ENCODE measurements at regions not wholly inside any gene's neighbourhood (a gene's known extent, or its start where the extent isn't known, plus 50 kb on each side); places are given as distances from the start of the nearest gene placed in this dataset.

DNA sequence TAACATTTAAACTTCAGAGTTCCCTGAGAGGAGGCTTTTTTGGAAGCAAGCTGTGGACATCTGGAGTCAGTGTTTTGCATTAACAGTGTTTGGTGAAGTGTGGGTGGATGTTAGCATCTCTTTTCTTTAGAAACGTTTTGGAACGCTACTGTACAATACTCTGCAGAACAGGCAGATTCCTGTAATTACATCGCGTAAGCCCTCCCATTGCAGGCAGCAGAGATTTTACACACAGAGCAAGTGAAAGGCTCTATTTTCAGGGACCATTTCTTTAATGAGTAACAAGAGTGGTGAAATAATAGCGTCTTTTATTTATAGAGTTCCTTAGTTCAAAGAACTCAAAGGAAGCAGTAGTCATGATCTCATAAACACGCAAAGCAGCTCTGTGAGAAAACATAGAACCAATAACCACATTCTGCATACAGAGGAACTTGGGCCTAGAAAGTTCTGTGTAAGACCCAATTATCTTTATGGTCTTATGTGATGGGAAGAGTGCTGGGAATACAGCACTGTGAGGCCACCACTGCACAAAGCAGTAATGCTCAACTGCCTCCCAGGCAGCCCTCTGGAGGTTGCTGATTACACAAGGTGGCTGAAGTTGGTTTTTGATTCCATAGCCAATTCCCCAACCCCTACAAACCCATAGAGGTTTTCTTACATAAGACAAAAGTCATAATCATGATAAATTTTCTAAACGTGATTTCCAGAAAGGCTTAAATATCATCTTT is 298.7 kb upstream of the EPHA5 start:
- Mint-ChIP-seq H3K9me3 (peaks cover 3 to 20% (median 15%) of the 10 kb centered on the region in 6 donors), H3K36me3 (no peaks in the 10 kb centered on the region), H3K27ac (no peak overlapping the region), H3K4me3 (no peak overlapping the region), H3K4me1 (no peaks in the 10 kb centered on the region), H3K27me3 (ENCODE audit: low read depth in 3 of 3) (no peaks in the 10 kb centered on the region)
- DNase-seq: no peak

DNA sequence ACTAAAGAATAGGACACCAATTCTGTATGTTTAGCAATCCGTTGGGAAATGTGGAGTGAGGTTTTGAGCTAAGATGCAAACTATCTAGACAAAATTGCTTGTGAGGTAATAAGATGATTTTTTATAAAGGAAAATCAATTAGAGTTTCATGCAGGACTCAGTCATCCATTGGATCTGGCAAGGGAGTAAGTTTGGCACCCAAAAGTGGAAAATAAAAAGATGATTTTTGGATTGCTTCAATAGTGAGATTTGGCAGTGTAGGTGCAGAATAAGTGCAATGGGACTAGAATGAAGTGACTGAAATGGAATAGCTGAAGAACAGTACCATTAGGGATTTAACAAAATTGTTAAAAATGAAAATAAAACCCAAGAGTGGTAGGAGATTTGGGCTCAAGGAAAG is 290.5 kb upstream of the EPHA5 start:
- H3K4me1 Mint-ChIP-seq: no peaks in the 10 kb centered on the region
- H3K27ac Mint-ChIP-seq: no peak overlapping the region
- no peaks in the 10 kb centered on the region for H3K27me3 Mint-ChIP-seq (ENCODE audit: low read depth in 3 of 3)

DNA sequence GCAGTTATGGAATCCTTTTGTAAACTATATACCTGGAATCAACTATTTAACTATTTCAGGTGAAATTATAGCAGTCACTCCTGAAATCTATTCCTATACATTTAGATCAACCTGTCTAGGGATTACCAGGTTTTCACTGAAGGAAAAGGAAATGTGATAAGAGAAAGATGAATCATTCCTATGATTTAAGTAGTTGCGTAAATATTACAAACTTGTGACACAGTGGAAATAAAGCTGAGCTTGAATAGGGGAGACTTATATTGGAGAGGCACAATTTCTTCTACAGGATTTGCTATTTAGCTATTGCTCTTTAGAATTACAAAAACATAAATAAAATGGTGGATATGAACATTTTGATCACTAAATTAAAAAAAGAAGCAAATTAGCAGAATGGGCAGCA is 284.1 kb upstream of the EPHA5 start:
- Mint-ChIP-seq H3K4me1 (no peaks in the 10 kb centered on the region), H3K36me3 (no peaks in the 10 kb centered on the region), H3K27me3 (ENCODE audit: low read depth in 3 of 3) (peaks cover 0 to 1% (median 0%) of the 10 kb centered on the region in 3 donors), H3K9me3 (peaks cover 1 to 39% (median 19%) of the 10 kb centered on the region in 6 donors), H3K27ac (no peak overlapping the region), H3K4me3 (no peak overlapping the region)
- DNase-seq: no peak

More for the DNA sequence above, 290.5 kb upstream of the EPHA5 start:
- no peak for DNase-seq
- peaks cover 7 to 49% (median 22%) of the 10 kb centered on the region in 6 donors for H3K9me3 Mint-ChIP-seq
- H3K36me3 Mint-ChIP-seq: no peaks in the 10 kb centered on the region
- no peak overlapping the region for H3K4me3 Mint-ChIP-seq

DNA sequence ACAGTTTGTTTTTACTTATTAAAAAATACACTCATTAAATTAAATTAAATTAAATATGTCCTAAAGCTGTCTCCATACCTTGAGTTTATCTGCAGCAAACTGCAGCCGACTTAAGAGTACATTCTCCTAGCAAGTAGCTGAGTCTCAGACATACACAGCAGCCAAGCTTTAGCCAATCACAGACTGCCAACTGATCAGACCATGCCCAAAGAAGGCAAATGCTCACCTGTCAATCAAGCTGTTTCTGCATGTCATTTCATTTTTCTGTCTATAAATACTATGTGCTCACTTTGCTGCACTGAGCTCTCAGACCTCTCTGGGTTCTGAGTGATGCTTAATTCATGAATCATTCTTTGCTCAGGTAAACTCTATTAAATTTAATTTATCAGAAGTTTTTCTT is 280.9 kb upstream of the EPHA5 start:
- no peak for DNase-seq
- no peak overlapping the region for H3K4me3 Mint-ChIP-seq
- no peak overlapping the region for H3K27ac Mint-ChIP-seq
- H3K27me3 Mint-ChIP-seq (ENCODE audit: low read depth in 3 of 3): peaks cover 0 to 3% (median 1%) of the 10 kb centered on the region in 3 donors
- H3K36me3 Mint-ChIP-seq: no peaks in the 10 kb centered on the region
- peaks cover 0 to 41% (median 9%) of the 10 kb centered on the region in 6 donors for H3K9me3 Mint-ChIP-seq
- H3K4me1 Mint-ChIP-seq: no peaks in the 10 kb centered on the region

DNA sequence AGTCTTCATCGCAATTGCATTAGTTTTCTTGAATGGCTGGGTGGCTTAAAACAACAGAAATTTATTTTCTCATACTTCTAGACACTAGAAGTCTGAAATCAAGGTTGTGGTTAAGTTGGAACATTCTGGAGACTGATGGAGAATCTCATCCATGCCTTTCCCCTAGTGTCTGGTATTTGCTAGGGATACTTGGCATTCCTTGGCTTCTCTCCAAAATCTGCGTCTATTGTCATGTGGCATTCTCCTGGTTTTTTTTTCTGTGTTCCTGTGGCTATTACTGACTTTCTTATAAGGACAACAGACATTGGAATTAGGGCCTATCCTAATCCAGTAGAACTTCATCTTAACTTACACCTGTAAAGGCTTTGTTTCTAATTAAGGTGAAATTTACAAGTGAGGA is 272.8 kb upstream of the EPHA5 start:
- Mint-ChIP-seq H3K9me3 (peaks cover 0 to 30% (median 6%) of the 10 kb centered on the region in 6 donors), H3K4me3 (no peak overlapping the region), H3K36me3 (no peaks in the 10 kb centered on the region), H3K27ac (no peak overlapping the region), H3K4me1 (no peaks in the 10 kb centered on the region), H3K27me3 (ENCODE audit: low read depth in 3 of 3) (peaks cover 0 to 3% (median 0%) of the 10 kb centered on the region in 3 donors)
- DNase-seq: no peak

DNA sequence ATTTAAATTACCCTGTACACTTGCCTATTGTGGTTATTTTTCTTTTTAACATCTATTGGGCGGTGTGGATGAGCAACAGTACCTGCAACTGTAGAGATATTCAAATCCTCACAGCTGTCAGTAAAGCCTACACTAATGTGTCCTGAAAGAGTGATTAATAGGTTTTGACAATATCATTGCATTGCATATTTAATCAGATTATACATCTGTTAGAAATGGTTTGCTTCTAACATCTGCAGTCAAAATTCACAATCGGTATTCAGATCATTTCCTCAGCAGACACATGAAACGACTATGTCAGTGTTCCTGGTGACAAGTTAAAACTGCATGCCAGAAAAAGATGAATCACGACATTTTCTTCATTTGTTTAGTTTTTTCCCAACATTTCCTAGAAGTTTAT is 254.6 kb upstream of the EPHA5 start:
- H3K27ac Mint-ChIP-seq: no peak overlapping the region
- H3K36me3 Mint-ChIP-seq: no peaks in the 10 kb centered on the region
- H3K4me1 Mint-ChIP-seq: no peaks in the 10 kb centered on the region
- no peak for DNase-seq
- H3K4me3 Mint-ChIP-seq: no peak overlapping the region
- peaks cover 10 to 32% (median 26%) of the 10 kb centered on the region in 6 donors for H3K9me3 Mint-ChIP-seq
- H3K27me3 Mint-ChIP-seq (ENCODE audit: low read depth in 3 of 3): no peaks in the 10 kb centered on the region

DNA sequence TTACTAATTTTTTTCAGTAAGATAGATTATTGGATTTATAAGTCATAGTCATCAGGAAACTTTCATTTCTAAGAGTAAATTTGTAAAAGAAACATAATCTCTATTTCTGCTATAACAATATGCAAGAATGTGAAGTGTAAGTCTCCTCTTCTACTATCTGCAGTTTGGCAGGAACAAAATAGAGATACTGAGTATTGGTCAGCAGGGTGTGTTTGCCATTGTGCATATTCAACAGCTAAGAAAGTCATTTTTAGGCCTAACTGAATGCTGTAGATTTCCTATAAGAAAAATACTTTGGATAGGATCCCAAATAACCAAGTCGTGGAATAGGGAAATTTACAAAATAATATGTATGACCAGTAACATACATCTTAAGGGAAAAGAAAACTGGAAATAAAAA is 253.3 kb upstream of the EPHA5 start:
- Mint-ChIP-seq H3K9me3 (peaks cover 9 to 32% (median 26%) of the 10 kb centered on the region in 6 donors), H3K27ac (no peak overlapping the region), H3K4me1 (no peaks in the 10 kb centered on the region), H3K36me3 (no peaks in the 10 kb centered on the region), H3K27me3 (ENCODE audit: low read depth in 3 of 3) (no peaks in the 10 kb centered on the region), H3K4me3 (no peak overlapping the region)
- no peak for DNase-seq

DNA sequence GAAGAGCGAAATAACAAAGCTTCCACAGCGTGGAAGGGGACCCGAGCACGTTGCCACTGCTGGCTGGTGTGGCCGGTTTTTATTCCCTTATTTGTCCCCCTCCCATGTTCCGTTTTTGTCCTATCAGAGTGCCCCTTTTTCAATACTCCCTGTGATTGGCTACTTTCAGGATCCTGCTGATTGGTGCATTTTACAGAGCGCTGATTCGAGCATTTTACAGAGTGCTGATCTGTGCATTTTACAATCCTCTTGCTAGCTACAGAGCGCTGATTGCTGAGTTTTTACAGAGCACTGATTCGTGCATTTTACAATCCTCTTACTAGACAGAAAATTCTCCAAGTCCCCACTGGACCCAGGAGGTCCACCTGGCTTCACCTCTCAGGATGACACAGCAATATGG is 250.9 kb upstream of the EPHA5 start:
- Mint-ChIP-seq H3K4me1 (no peaks in the 10 kb centered on the region), H3K36me3 (no peaks in the 10 kb centered on the region), H3K27ac (no peak overlapping the region), H3K27me3 (ENCODE audit: low read depth in 3 of 3) (no peaks in the 10 kb centered on the region), H3K9me3 (peaks cover 12 to 37% (median 25%) of the 10 kb centered on the region in 6 donors), H3K4me3 (no peak overlapping the region)
- no peak for DNase-seq

DNA sequence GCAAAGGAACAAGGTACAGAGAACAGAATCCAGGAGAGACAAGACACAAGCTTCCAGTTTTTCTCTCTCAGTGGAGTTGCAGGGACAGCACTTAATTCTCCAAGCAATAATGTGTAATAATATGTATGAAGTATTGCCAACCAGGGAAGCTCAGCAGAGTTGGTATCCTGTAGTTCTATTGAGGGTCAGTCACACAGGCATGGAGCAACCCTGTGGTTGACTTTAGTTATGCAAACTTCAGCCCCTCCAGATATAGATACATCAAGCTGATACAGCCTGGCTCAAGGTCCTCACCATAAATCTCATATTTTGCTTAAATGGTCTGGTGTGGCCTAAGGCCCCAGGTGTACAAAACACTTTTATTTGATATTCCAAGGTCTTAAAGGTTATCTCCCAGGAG is 248.6 kb upstream of the EPHA5 start:
- H3K4me1 Mint-ChIP-seq: no peaks in the 10 kb centered on the region
- H3K27ac Mint-ChIP-seq: no peak overlapping the region
- no peak overlapping the region for H3K4me3 Mint-ChIP-seq
- H3K9me3 Mint-ChIP-seq: peaks cover 8 to 50% (median 19%) of the 10 kb centered on the region in 6 donors
- no peaks in the 10 kb centered on the region for H3K36me3 Mint-ChIP-seq
- H3K27me3 Mint-ChIP-seq (ENCODE audit: low read depth in 3 of 3): no peaks in the 10 kb centered on the region
- DNase-seq: no peak

DNA sequence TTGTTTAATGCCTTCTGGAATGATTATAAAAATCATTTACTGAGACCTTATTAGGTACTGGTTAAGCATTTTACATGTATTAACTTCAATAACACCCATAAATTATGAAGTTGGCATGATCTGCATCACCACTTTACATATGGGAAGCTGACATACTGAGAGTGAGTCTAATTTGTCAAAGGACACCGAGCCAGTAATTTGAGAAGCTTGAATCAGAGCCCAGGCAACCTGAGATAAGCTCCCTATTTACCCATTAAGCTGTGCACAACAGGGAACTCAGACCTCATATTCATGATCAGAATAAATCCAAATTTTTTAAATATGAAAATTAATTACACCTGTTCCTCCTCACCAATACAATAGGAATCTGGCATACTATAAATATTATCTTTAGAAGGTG is 247.9 kb upstream of the EPHA5 start:
- peaks cover 8 to 55% (median 19%) of the 10 kb centered on the region in 6 donors for H3K9me3 Mint-ChIP-seq
- no peak overlapping the region for H3K4me3 Mint-ChIP-seq
- H3K27me3 Mint-ChIP-seq (ENCODE audit: low read depth in 3 of 3): no peaks in the 10 kb centered on the region

DNA sequence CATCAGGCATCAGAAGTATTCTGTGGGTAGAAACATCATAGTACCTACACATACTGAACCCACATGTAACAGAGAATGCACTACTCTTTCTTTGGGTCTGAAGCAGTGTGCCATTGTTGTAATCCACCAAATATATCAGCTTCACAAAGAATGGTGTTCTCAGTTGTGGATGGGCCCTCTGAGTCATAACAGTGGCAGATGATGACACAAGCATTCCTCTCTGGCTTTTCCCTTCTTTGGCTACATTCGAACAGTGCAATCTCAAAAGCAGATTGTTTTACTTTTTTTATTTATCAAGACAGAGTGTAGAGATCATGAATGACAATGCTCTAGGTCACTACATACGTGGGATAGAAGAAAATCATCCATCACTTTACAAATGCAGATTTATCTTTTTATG is 247.2 kb upstream of the EPHA5 start:
- H3K27ac Mint-ChIP-seq: no peak overlapping the region
- peaks cover 0 to 4% (median 0%) of the 10 kb centered on the region in 3 donors for H3K36me3 Mint-ChIP-seq

More for the DNA sequence above, 247.9 kb upstream of the EPHA5 start:
- H3K4me1 Mint-ChIP-seq: no peaks in the 10 kb centered on the region
- H3K36me3 Mint-ChIP-seq: no peaks in the 10 kb centered on the region
- no peak for DNase-seq
- H3K27ac Mint-ChIP-seq: no peak overlapping the region

DNA sequence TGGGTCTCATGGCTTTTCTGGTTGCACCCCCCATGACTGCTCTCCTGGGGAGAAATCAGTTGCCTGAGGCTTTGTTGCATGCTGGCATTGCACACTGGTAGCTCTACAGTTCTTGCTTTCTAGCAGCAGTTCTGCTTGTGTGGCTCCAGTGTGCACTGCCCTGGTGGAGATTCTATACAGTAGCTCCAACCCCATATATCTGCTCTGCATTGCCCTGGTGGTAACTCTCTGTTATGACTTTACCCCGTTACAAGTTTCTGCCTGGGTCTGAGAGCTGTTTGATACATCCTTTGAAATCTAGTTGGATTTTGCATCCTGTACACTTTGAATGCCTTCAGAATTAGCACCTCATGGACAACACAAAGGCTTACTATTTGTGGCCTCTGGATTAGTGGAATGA is 241.4 kb upstream of the EPHA5 start:
- no peak overlapping the region for H3K4me3 Mint-ChIP-seq
- no peak overlapping the region for H3K27ac Mint-ChIP-seq
- DNase-seq: no peak
- H3K27me3 Mint-ChIP-seq (ENCODE audit: low read depth in 3 of 3): no peaks in the 10 kb centered on the region
- H3K9me3 Mint-ChIP-seq: peaks cover 4 to 46% (median 21%) of the 10 kb centered on the region in 6 donors
- no peaks in the 10 kb centered on the region for H3K4me1 Mint-ChIP-seq
- H3K36me3 Mint-ChIP-seq: peaks cover 0 to 4% (median 0%) of the 10 kb centered on the region in 3 donors

More for the DNA sequence above, 247.2 kb upstream of the EPHA5 start:
- no peak overlapping the region for H3K4me3 Mint-ChIP-seq
- DNase-seq: no peak
- no peaks in the 10 kb centered on the region for H3K4me1 Mint-ChIP-seq
- no peaks in the 10 kb centered on the region for H3K27me3 Mint-ChIP-seq (ENCODE audit: low read depth in 3 of 3)
- peaks cover 11 to 60% (median 26%) of the 10 kb centered on the region in 6 donors for H3K9me3 Mint-ChIP-seq

DNA sequence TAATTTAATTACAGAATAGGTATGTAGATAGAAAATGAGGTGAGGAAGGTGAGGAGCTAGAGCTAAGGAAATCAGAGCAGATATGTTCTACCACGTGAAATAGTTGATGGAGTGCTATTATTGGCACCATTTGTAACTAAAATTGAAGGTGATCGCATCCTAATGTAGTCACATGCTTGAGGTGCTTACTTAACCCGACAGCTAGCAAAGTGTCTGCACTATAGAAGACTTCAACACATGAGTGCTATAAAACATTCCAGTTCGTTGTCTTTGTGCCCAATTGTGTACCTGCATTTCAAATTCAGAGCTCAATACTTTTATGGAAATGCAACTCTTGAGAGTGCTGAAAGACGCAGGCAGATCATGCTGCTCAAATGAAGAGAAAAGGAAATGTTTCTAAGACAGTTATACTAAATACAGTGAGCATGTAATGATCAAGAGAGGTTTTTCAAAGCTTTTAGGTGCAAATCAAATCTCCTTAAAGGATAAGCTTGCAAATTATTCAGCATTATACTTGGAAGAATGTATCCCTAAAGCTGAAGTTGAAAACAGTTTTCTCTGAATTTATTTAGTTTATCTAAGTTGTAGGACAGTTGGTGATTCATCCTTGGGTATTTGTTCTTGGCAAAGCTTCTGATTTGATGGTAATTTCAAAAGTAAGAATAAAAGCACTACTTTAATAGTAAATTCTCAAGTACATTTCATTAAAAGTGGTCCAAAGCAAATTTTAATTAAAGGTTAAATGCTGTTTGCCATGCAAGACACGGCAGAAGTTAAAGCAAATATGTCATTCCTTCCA is 223.9 kb upstream of the EPHA5 start:
- H3K36me3 Mint-ChIP-seq: peaks cover 0 to 3% (median 0%) of the 10 kb centered on the region in 3 donors
- peaks cover 0 to 2% (median 0%) of the 10 kb centered on the region in 3 donors for H3K27me3 Mint-ChIP-seq (ENCODE audit: low read depth in 3 of 3)
- no peak overlapping the region for H3K27ac Mint-ChIP-seq
- no peaks in the 10 kb centered on the region for H3K4me1 Mint-ChIP-seq
- no peak for DNase-seq
- peaks cover 25 to 60% (median 34%) of the 10 kb centered on the region in 6 donors for H3K9me3 Mint-ChIP-seq
- H3K4me3 Mint-ChIP-seq: no peak overlapping the region

DNA sequence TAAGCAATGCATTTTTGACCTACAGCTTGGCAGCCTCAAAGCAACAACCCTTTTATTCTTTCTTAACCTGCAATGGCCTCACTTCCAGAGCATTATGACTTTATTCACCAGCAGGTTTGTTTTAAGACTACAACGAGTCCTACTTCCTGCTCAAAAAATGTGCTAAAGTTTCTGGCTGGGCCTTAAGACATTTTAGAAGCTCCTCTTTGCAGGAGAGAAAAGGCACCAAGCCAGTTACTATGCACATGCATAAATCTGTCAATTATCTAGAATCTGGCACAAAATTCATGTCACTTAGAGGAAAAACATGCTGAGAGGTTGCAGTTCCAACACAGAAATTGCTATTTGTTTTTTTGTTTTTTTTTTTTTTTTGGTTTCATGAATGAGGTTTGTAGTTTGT is 223.0 kb upstream of the EPHA5 start:
- Mint-ChIP-seq H3K36me3 (peaks cover 0 to 3% (median 0%) of the 10 kb centered on the region in 3 donors), H3K27me3 (ENCODE audit: low read depth in 3 of 3) (peaks cover 0 to 2% (median 0%) of the 10 kb centered on the region in 3 donors), H3K4me1 (no peaks in the 10 kb centered on the region), H3K27ac (no peak overlapping the region), H3K4me3 (no peak overlapping the region), H3K9me3 (peaks cover 19 to 51% (median 27%) of the 10 kb centered on the region in 6 donors)
- DNase-seq: no peak

Measured in immature natural killer cell (primary cell).